ENCODE measurements at regions not wholly inside any gene's neighbourhood (a gene's known extent, or its start where the extent isn't known, plus 50 kb on each side); places are given as distances from the start of the nearest gene placed in this dataset.
"Not testable (repeated sequence)": the region's sequence is repeated elsewhere in the genome, so short reads cannot be mapped to it uniquely, and the experiment has no call there.

DNA sequence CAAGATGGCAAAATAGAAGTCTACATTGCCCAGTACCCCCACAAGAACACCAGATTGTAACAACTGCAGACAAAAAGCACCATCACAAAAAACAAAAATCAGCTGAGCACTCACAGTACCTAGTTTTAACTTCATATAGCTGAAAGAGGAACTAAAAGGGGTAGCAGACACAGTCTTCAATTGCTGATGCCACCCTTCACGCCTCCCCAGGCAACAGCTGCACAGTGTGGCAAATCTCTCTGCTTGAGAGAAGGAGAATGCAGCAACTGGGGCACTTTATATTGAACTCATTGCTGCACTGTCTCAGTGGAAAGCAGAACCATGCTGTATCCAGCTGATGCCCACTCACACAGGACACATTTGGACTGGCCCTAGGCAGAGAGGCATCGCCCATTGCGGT is 2714.5 kb upstream of the PCDH20 start:
- H3K9ac ChIP-seq (ENCODE audit: low read length), result no peak overlapping the region
- H3K27me3 ChIP-seq (ENCODE audit: control insufficient read depth, insufficient read depth, low read length), result no peaks in the 10 kb centered on the region
- H3K27ac ChIP-seq (ENCODE audit: low read depth, low read length), result no peak overlapping the region
- H3K4me3 ChIP-seq (ENCODE audit: low read depth, low read length), result no peak overlapping the region
- H3K9me3 ChIP-seq (ENCODE audit: control insufficient read depth, insufficient read depth, low read depth, low read length), result no peaks in the 10 kb centered on the region
- H3K4me1 ChIP-seq (ENCODE audit: control insufficient read depth, insufficient read depth, low read length), result no peaks in the 10 kb centered on the region
- no peaks in the 10 kb centered on the region for H3K36me3 ChIP-seq (ENCODE audit: control insufficient read depth, insufficient read depth, low read length)

DNA sequence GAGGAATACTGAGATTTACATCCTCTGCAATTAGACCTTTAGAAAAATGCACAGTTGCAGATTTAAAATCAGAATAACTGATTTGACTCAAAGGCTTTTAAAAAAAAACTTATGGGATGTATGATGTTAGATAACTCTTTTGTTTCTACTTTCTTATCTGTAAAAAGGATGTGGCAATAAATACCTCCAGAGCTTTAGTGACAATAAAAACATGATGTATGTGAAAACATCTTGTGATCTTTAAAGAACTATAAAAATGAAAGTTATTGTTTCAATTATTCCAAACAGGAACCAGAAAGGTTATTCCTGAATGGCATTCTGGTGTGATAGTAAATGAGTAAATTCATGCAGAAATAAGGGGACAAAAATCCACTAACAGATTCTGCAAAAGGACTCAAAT is 2712.2 kb upstream of the PCDH20 start:
- Histone ChIP-seq H3K4me1 (ENCODE audit: control insufficient read depth, insufficient read depth, low read length) (no peaks in the 10 kb centered on the region), H3K9ac (ENCODE audit: low read length) (no peak overlapping the region), H3K27me3 (ENCODE audit: control insufficient read depth, insufficient read depth, low read length) (no peaks in the 10 kb centered on the region), H3K27ac (ENCODE audit: low read depth, low read length) (no peak overlapping the region), H3K36me3 (ENCODE audit: control insufficient read depth, insufficient read depth, low read length) (no peaks in the 10 kb centered on the region), H3K9me3 (ENCODE audit: control insufficient read depth, insufficient read depth, low read depth, low read length) (no peaks in the 10 kb centered on the region), H3K4me3 (ENCODE audit: low read depth, low read length) (no peak overlapping the region)

DNA sequence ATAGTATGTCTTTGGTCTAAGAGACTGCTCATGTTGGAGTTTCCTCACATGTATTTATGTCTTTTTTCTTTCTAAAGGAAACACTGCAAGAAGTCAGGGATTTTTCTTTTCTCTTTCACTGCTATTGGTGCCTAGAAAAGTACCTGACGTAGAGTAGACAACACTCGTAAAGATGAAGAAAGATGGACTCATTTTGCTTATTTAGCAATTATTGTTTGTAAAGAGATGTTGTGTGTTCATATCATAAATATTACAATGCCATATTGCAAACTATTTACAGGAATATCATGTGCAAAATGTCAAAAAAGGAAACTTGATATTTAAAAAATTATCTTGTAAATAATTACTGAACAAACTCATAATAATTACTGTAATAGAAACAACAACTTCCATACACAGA is 2711.5 kb upstream of the PCDH20 start:
- H3K27ac ChIP-seq (ENCODE audit: low read depth, low read length), result no peak overlapping the region
- H3K27me3 ChIP-seq (ENCODE audit: control insufficient read depth, insufficient read depth, low read length), result no peaks in the 10 kb centered on the region
- H3K4me3 ChIP-seq (ENCODE audit: low read depth, low read length), result no peak overlapping the region
- no peaks in the 10 kb centered on the region for H3K4me1 ChIP-seq (ENCODE audit: control insufficient read depth, insufficient read depth, low read length)
- H3K9ac ChIP-seq (ENCODE audit: low read length), result no peak overlapping the region
- no peaks in the 10 kb centered on the region for H3K9me3 ChIP-seq (ENCODE audit: control insufficient read depth, insufficient read depth, low read depth, low read length)
- H3K36me3 ChIP-seq (ENCODE audit: control insufficient read depth, insufficient read depth, low read length), result no peaks in the 10 kb centered on the region

DNA sequence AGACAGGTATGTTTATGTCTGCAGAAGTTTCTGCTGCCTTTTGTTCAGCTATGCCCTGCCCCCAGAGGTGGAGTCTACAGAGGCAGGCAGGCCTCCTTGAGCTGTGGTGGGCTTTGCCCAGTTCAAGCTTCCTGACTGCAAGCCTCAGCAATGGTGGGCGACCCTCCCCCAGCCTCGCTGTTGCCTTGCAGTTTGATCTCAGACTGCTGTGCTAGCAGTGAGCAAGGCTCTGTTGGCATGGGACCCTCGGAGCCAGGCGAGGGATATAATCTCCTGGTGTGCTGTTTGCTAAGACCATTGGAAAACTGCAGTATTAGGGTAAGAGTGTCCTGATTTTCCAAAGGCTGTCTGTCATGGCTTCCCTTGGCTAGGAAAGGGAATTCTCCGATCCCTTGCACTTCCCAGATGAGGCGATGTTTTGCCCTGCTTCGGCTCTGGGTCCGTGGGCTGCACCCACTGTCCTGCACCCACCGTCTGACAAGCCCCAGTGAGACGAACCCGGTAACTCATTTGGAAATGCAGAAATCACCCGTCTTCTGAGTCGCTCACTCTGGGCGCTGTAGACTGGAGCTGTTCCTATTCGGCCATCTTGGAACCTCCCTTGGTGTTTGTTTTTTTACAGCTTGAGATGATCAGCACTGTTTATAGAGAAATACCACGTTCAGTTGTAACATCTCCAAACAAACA is 2705.5 kb upstream of the PCDH20 start:
- not testable (repeated sequence) for H3K27me3 ChIP-seq (ENCODE audit: control insufficient read depth, insufficient read depth, low read length); H3K9ac ChIP-seq (ENCODE audit: low read length); H3K27ac ChIP-seq (ENCODE audit: low read depth, low read length); H3K4me1 ChIP-seq (ENCODE audit: control insufficient read depth, insufficient read depth, low read length); H3K36me3 ChIP-seq (ENCODE audit: control insufficient read depth, insufficient read depth, low read length); H3K4me3 ChIP-seq (ENCODE audit: low read depth, low read length)
- H3K9me3 ChIP-seq (ENCODE audit: control insufficient read depth, insufficient read depth, low read depth, low read length), result peaks cover 10% of the 10 kb centered on the region

DNA sequence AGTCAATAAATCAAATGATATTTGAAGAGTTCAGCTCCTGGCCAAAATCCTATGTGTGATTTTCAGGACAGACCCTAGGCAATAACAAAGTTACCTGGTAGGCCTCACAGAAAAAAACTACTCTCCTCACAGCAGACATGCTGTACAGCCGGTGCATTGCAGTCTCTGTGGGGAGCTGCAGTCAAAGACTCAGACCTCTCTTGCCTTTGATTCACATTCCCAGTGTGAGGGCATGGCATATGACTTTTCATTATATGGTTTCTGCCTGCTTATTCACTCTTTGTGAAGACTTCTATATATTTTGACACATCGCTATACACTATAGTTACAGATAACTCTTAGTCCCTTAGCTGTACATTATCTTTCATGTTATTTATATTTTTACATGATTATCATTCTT is 2684.3 kb upstream of the PCDH20 start:
- Histone ChIP-seq H3K27ac (ENCODE audit: low read depth, low read length) (no peak overlapping the region), H3K36me3 (ENCODE audit: control insufficient read depth, insufficient read depth, low read length) (no peaks in the 10 kb centered on the region), H3K9ac (ENCODE audit: low read length) (no peak overlapping the region), H3K9me3 (ENCODE audit: control insufficient read depth, insufficient read depth, low read depth, low read length) (no peaks in the 10 kb centered on the region), H3K4me1 (ENCODE audit: control insufficient read depth, insufficient read depth, low read length) (no peaks in the 10 kb centered on the region), H3K4me3 (ENCODE audit: low read depth, low read length) (no peak overlapping the region), H3K27me3 (ENCODE audit: control insufficient read depth, insufficient read depth, low read length) (no peaks in the 10 kb centered on the region)

DNA sequence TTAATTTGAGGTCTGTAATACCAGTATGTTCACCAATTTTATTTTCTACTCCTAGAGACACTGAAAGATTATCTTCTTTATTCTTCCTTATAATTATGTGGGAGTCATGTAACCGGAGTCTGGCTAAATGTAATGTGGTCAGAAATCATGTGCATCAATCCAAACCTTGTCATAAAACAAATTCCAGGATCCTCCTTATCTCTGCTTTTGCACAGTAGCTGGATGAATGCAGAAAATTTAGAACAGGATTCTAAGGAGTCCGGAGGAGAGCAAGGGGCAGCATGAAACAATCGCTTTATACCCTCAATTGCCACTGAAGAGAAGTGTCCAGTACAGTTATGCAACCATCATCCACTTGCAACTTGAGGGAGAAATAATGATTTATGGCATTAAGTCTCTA is 2674.7 kb upstream of the PCDH20 start:
- Histone ChIP-seq H3K9me3 (ENCODE audit: control insufficient read depth, insufficient read depth, low read depth, low read length) (no peaks in the 10 kb centered on the region), H3K36me3 (ENCODE audit: control insufficient read depth, insufficient read depth, low read length) (no peaks in the 10 kb centered on the region), H3K4me3 (ENCODE audit: low read depth, low read length) (no peak overlapping the region), H3K4me1 (ENCODE audit: control insufficient read depth, insufficient read depth, low read length) (no peaks in the 10 kb centered on the region), H3K27me3 (ENCODE audit: control insufficient read depth, insufficient read depth, low read length) (no peaks in the 10 kb centered on the region), H3K27ac (ENCODE audit: low read depth, low read length) (no peak overlapping the region), H3K9ac (ENCODE audit: low read length) (no peak overlapping the region)

DNA sequence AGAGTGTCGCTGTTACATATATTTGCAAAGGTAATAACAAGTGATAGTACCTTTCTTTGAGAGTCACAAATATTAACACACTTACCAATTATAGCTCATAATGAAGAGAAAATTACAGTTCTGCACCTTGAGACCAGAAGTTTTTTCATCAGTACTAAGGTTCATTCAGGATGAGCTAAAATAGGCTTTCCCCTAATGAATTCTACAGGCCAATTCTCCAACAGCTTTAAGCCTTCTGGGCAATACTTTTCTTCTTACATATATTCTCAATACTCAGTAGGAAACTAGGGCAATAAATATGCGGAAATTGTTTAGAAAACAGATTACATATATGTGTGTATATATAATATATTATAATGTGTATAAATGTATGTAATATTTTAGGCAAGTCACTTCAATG is 2672.8 kb upstream of the PCDH20 start:
- H3K36me3 ChIP-seq (ENCODE audit: control insufficient read depth, insufficient read depth, low read length), result no peaks in the 10 kb centered on the region
- H3K27me3 ChIP-seq (ENCODE audit: control insufficient read depth, insufficient read depth, low read length), result no peaks in the 10 kb centered on the region
- no peak overlapping the region for H3K27ac ChIP-seq (ENCODE audit: low read depth, low read length)
- no peaks in the 10 kb centered on the region for H3K9me3 ChIP-seq (ENCODE audit: control insufficient read depth, insufficient read depth, low read depth, low read length)
- no peak overlapping the region for H3K9ac ChIP-seq (ENCODE audit: low read length)
- no peak overlapping the region for H3K4me3 ChIP-seq (ENCODE audit: low read depth, low read length)
- H3K4me1 ChIP-seq (ENCODE audit: control insufficient read depth, insufficient read depth, low read length), result no peaks in the 10 kb centered on the region

DNA sequence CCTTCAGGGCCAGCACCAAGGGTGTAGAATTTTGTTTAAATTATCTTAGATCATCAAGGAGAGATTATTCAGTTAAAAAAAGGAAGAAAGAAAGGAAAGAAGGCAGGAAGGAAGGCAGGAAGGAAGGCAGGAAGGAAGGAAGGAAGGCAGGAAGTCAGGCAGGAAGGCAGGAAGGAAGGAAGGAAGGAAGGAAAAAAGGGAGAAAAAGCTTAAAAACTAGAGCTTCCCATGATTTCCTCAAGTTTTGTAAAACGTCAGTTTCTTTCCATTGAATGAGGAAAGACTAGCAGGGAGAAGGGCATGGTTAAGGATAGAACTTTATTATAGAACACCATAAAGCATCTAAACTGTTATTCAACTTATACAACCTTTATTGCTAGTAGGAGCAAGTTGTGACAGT is 2672.0 kb upstream of the PCDH20 start:
- Histone ChIP-seq H3K36me3 (ENCODE audit: control insufficient read depth, insufficient read depth, low read length) (no peaks in the 10 kb centered on the region), H3K9ac (ENCODE audit: low read length) (no peak overlapping the region), H3K27ac (ENCODE audit: low read depth, low read length) (no peak overlapping the region), H3K27me3 (ENCODE audit: control insufficient read depth, insufficient read depth, low read length) (no peaks in the 10 kb centered on the region), H3K9me3 (ENCODE audit: control insufficient read depth, insufficient read depth, low read depth, low read length) (no peaks in the 10 kb centered on the region), H3K4me1 (ENCODE audit: control insufficient read depth, insufficient read depth, low read length) (no peaks in the 10 kb centered on the region), H3K4me3 (ENCODE audit: low read depth, low read length) (no peak overlapping the region)

DNA sequence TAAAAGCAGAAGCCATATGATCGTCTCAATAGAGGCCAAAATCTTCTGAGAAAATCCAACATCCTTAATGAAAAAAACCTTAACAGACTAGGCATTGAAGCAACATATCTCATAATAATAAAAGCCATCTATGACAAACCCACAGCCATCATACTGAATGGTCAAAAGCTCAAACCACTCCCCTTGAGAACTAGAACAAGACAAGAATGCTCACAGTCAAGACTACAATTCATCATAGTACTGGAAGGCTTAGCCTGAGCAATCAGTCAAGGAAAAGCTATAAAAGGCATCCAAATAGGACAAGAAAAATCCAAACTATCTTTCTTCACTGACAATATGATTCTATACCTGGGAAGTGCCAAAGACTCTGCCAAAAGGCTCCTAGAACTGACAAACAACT is 2668.2 kb upstream of the PCDH20 start:
- Histone ChIP-seq H3K27ac (ENCODE audit: low read depth, low read length) (no peak overlapping the region), H3K36me3 (ENCODE audit: control insufficient read depth, insufficient read depth, low read length) (no peaks in the 10 kb centered on the region), H3K9ac (ENCODE audit: low read length) (no peak overlapping the region), H3K27me3 (ENCODE audit: control insufficient read depth, insufficient read depth, low read length) (no peaks in the 10 kb centered on the region), H3K9me3 (ENCODE audit: control insufficient read depth, insufficient read depth, low read depth, low read length) (no peaks in the 10 kb centered on the region), H3K4me3 (ENCODE audit: low read depth, low read length) (no peak overlapping the region), H3K4me1 (ENCODE audit: control insufficient read depth, insufficient read depth, low read length) (no peaks in the 10 kb centered on the region)

DNA sequence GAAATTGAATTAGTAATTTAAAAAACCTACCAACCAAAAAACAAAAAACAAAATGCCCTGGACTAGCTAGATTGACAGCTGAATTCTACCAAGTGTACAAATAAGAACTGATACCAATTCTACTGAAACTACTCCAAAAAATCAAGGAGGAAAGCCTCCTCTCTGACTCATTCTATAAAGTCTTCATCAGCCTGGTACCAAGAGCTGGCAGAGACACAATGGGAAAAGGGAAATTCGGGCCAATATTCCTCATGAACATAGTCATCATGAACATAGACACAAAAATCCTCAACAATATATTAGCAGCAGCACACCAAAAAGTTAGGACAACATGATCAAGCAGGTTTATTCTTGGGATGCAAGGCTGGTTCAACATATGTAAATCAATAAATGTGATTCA is 2667.7 kb upstream of the PCDH20 start:
- H3K27me3 ChIP-seq (ENCODE audit: control insufficient read depth, insufficient read depth, low read length), result no peaks in the 10 kb centered on the region
- H3K27ac ChIP-seq (ENCODE audit: low read depth, low read length), result no peak overlapping the region
- H3K9me3 ChIP-seq (ENCODE audit: control insufficient read depth, insufficient read depth, low read depth, low read length), result no peaks in the 10 kb centered on the region
- H3K9ac ChIP-seq (ENCODE audit: low read length), result no peak overlapping the region
- H3K36me3 ChIP-seq (ENCODE audit: control insufficient read depth, insufficient read depth, low read length), result no peaks in the 10 kb centered on the region
- no peaks in the 10 kb centered on the region for H3K4me1 ChIP-seq (ENCODE audit: control insufficient read depth, insufficient read depth, low read length)
- H3K4me3 ChIP-seq (ENCODE audit: low read depth, low read length), result no peak overlapping the region

DNA sequence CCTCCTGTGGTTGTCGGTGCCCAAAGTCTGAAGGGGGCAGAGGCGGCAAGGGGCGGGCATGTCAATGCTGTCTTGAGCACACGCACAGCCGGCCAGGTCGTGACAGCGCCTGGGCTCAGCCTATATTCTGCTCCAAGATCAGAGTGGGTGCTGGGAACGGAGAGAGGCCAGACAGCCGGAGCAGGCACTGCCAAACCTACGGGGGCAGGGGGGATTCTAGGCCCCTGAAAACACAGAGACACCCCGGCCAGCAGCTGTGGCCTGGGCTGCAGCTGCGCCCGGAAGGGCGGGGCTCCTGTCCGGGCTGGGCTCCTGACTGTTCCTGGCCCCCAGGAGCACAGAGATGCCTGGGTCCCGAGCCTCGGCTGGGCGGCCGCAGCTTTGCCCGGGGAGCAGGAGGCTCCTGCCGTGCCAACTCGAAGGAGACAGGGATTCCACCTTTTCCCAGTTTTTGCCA is 2662.9 kb upstream of the PCDH20 start:
- Histone ChIP-seq H3K27ac (ENCODE audit: low read depth, low read length) (no peak overlapping the region), H3K4me3 (ENCODE audit: low read depth, low read length) (no peak overlapping the region), H3K36me3 (ENCODE audit: control insufficient read depth, insufficient read depth, low read length) (no peaks in the 10 kb centered on the region), H3K9me3 (ENCODE audit: control insufficient read depth, insufficient read depth, low read depth, low read length) (peaks cover 2% of the 10 kb centered on the region; the same call in 1 of the 2 replicates), H3K4me1 (ENCODE audit: control insufficient read depth, insufficient read depth, low read length) (no peaks in the 10 kb centered on the region), H3K9ac (ENCODE audit: low read length) (no peak overlapping the region), H3K27me3 (ENCODE audit: control insufficient read depth, insufficient read depth, low read length) (no peaks in the 10 kb centered on the region)

DNA sequence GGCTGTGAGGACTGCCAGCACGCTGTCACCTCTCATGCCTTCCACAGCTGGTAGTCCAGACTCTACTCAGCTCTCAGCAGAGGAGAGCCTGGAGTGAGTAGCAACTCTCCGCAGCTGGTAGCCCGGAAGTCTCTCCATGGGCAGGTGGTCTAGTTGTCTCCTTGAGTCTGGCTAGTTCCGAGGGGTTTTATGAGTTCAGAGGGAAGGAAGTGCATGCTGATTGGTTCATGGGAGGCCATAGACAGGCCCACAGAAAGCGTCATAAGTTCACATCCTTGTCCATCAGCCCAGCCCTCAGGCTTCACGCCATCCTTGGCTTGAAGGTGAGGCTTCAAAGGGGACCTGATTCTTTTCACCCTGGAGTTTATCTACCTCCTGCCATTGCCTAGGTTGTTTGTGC is 2662.4 kb upstream of the PCDH20 start:
- H3K36me3 ChIP-seq (ENCODE audit: control insufficient read depth, insufficient read depth, low read length), result no peaks in the 10 kb centered on the region
- no peak overlapping the region for H3K4me3 ChIP-seq (ENCODE audit: low read depth, low read length)
- H3K4me1 ChIP-seq (ENCODE audit: control insufficient read depth, insufficient read depth, low read length), result no peaks in the 10 kb centered on the region
- no peak overlapping the region for H3K9ac ChIP-seq (ENCODE audit: low read length)
- peaks cover 2% of the 10 kb centered on the region; the same call in 1 of the 2 replicates for H3K9me3 ChIP-seq (ENCODE audit: control insufficient read depth, insufficient read depth, low read depth, low read length)
- no peak overlapping the region for H3K27ac ChIP-seq (ENCODE audit: low read depth, low read length)
- H3K27me3 ChIP-seq (ENCODE audit: control insufficient read depth, insufficient read depth, low read length), result no peaks in the 10 kb centered on the region
